H54 (cell line): ENCODE measurements at regions not wholly inside any gene's neighbourhood (a gene's known extent, or its start where the extent isn't known, plus 50 kb on each side); places are given as distances from the start of the nearest gene placed in this dataset.

Experiments
- DNase-seq: peaks from one replicate; pipeline ENCODE4 v3.0.0; 2011; ENCODE audit warnings: low spot score, mixed read lengths; ENCODE audit not compliant: insufficient read length
- FAIRE-seq: peaks from 3 replicates; lab custom pipeline; 2011; peaks lifted over from hg19 to GRCh38; lab: Jason Lieb, UNC
- POLR2A ChIP-seq: IDR thresholded peaks from 2 replicates; pipeline ENCODE4 v1.6.1; 2011; ENCODE audit warnings: low read depth, mild to moderate bottlenecking, low read length

GRCh38 chr2:16477648-16478047 lies 188.0 kb downstream of the CYRIA start:
- no peak for TF ChIP-seq POLR2A
- DNase-seq (no peak), FAIRE-seq (no peak)

- FAIRE-seq = no peak
- no peak for TF ChIP-seq POLR2A
These were observed 188.8 kb downstream of the CYRIA start for GRCh38 chr2:16476866-16477265.

GRCh38 chr2:16475986-16476567 lies 189.6 kb downstream of the CYRIA start:
- DNase-seq (no peak), FAIRE-seq (no peak)
- TF ChIP-seq POLR2A = no peak

More at GRCh38 chr2:16476866-16477265, 188.8 kb downstream of the CYRIA start:
- DNase-seq = no peak

GRCh38 chr2:16475586-16475985 lies 190.0 kb downstream of the CYRIA start:
- DNase-seq = no peak
- no peak for FAIRE-seq
- no peak for TF ChIP-seq POLR2A

- no peak for FAIRE-seq
- no peak for TF ChIP-seq POLR2A
- DNase-seq = no peak
These were observed 192.1 kb downstream of the CYRIA start for GRCh38 chr2:16473575-16473974.

- no peak for FAIRE-seq
- DNase-seq = no peak
- no peak for TF ChIP-seq POLR2A
These were observed 194.6 kb downstream of the CYRIA start for GRCh38 chr2:16470936-16471490.

GRCh38 chr2:16466821-16467151 lies 198.8 kb downstream of the CYRIA start:
- DNase-seq (no peak), FAIRE-seq (no peak)
- no peak for TF ChIP-seq POLR2A

GRCh38 chr2:16466133-16466820 lies 199.4 kb downstream of the CYRIA start:
- DNase-seq = no peak
- no peak for TF ChIP-seq POLR2A
- FAIRE-seq = no peak

GRCh38 chr2:16464641-16465040 lies 201.0 kb downstream of the CYRIA start:
- DNase-seq = no peak
- FAIRE-seq = no peak
- TF ChIP-seq POLR2A = no peak

- FAIRE-seq = no peak
- no peak for DNase-seq
- TF ChIP-seq POLR2A = no peak
These were observed 202.7 kb downstream of the CYRIA start for GRCh38 chr2:16462958-16463357.

GRCh38 chr2:16461672-16462071 lies 204.0 kb downstream of the CYRIA start:
- DNase-seq (no peak), FAIRE-seq (no peak)
- TF ChIP-seq POLR2A = no peak

GRCh38 chr2:16459606-16460005 lies 206.0 kb downstream of the CYRIA start:
- FAIRE-seq (no peak), DNase-seq (no peak)
- no peak for TF ChIP-seq POLR2A

GRCh38 chr2:16454621-16455020 lies 211.0 kb downstream of the CYRIA start:
- no peak for TF ChIP-seq POLR2A
- FAIRE-seq = no peak
- no peak for DNase-seq

- no peak for TF ChIP-seq POLR2A
- DNase-seq = no peak
- no peak for FAIRE-seq
These were observed 213.5 kb downstream of the CYRIA start for GRCh38 chr2:16452123-16452522.

- no peak for FAIRE-seq
- no peak for TF ChIP-seq POLR2A
- no peak for DNase-seq
These were observed 218.9 kb downstream of the CYRIA start for GRCh38 chr2:16446706-16447105.
